ENCODE measurements at regions not wholly inside any gene's neighbourhood (a gene's known extent, or its start where the extent isn't known, plus 50 kb on each side); places are given as distances from the start of the nearest gene placed in this dataset.

DNA sequence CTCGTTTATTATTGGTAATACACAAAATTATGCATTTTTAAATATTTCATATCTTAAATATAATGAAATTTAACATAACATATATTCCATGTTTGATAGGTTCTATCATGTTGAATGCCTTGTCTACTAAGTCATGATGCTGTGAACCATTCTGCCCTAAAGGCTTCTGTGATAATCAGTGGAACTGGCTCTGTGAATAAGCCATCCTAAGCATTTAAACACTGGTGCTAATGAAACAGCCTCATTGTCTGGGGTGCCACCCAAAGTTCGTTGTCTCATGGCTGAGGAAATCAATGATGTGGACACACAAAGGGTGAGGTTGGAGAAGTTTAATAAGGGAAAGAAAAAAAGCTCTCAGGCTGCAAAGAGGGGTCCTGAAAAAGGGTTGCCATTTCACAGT is 264.7 kb upstream of the ZRANB2 start:
- Histone ChIP-seq H3K27ac (no peak overlapping the region), H3K9me3 (ENCODE audit: severe bottlenecking) (peaks cover 2% of the 10 kb centered on the region), H3K4me3 (ENCODE audit: low read depth, low read length) (no peak overlapping the region), H3K27me3 (ENCODE audit: insufficient read depth, low read depth, severe bottlenecking) (no peaks in the 10 kb centered on the region), H3K36me3 (no peaks in the 10 kb centered on the region)
- TF ChIP-seq, protein P1, sequence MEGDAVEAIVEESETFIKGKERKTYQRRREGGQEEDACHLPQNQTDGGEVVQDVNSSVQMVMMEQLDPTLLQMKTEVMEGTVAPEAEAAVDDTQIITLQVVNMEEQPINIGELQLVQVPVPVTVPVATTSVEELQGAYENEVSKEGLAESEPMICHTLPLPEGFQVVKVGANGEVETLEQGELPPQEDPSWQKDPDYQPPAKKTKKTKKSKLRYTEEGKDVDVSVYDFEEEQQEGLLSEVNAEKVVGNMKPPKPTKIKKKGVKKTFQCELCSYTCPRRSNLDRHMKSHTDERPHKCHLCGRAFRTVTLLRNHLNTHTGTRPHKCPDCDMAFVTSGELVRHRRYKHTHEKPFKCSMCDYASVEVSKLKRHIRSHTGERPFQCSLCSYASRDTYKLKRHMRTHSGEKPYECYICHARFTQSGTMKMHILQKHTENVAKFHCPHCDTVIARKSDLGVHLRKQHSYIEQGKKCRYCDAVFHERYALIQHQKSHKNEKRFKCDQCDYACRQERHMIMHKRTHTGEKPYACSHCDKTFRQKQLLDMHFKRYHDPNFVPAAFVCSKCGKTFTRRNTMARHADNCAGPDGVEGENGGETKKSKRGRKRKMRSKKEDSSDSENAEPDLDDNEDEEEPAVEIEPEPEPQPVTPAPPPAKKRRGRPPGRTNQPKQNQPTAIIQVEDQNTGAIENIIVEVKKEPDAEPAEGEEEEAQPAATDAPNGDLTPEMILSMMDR (IDR thresholded peaks at IDR 0.05; ENCODE audit: low read depth, low read length) = no peak
- no peak for DNase-seq

DNA sequence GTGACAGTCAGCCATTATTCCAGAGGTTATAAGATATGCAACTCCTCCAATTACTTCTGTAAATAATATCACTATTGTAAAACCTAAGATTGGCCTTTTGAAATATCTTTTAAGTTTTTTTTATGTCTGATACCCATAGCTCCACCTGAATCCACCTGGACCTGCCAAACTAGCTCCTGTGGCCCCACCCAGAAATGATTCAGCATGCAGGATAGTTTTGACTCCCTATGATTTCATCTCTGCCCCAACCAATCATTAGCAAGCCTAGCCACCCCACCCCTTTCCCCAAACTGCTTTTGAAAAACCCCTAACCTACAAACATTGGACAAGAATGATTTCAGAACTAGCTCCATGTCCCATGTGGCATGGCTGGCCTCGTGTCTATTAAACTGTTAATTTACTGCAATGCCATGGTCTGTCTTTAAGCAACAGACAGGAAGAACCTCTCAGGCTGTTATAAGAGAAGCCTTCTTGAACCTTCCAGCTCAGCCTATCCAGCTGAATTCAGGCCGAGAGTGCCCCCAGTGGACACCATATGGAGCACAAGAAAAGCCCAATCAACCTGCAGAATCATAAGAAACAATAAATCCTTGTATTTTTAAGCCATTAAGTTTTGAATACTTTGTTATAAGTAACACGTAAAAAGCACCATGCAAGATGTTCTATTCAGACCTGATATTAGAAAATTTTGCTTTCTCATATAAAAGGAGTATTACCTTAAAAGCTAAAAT is 263.0 kb upstream of the ZRANB2 start:
- Histone ChIP-seq H3K36me3 (no peaks in the 10 kb centered on the region), H3K9me3 (ENCODE audit: severe bottlenecking) (peaks cover 19% of the 10 kb centered on the region), H3K27me3 (ENCODE audit: insufficient read depth, low read depth, severe bottlenecking) (no peaks in the 10 kb centered on the region), H3K27ac (no peak overlapping the region), H3K4me3 (ENCODE audit: low read depth, low read length) (no peak overlapping the region)
- TF ChIP-seq, protein P1 (IDR thresholded peaks at IDR 0.05; ENCODE audit: low read depth, low read length) = peak; percentile 32; the same call in 1 of the 2 replicates
- DNase-seq = peak; percentile 12

DNA sequence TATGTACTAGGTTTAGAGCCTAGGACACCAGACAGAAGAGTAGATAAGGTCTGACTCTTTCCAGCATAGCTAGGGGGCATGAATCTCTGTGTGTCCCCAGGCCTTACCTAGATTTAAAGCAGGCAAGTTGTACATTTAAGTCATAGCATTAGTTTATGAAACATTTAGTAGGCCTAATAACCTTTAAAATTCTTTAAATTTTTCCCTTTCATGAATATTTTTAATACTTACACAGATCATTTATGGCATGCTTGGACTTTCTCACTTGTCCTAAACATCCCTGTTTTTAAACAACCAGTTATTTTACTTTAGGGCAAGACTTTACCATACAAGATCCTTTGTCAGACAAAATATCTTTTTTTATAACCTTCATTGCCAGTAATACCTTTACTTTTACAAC is 258.4 kb upstream of the ZRANB2 start:
- no peak for DNase-seq
- no peaks in the 10 kb centered on the region for H3K27me3 ChIP-seq (ENCODE audit: insufficient read depth, low read depth, severe bottlenecking)

DNA sequence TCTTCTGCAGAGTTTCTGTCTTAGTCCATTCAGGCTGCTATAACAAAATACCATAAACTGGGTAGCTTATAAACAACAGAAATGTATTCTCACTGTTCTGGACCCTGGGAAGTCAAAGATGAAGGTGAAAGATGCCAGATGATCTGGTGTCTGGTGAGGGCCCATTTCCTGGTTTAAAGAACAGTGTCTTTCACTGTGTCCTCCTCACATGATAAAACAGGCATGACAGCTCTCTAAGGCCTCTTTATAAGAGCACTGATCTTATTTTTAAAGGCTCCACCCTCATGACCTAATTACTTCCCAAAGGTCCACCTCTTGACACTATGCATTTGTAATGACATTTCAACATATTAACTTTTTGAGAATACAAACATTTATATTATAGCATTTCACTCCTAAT is 250.2 kb upstream of the ZRANB2 start:
- Histone ChIP-seq H3K27me3 (ENCODE audit: insufficient read depth, low read depth, severe bottlenecking) (no peaks in the 10 kb centered on the region), H3K4me3 (ENCODE audit: low read depth, low read length) (no peak overlapping the region), H3K27ac (no peak overlapping the region), H3K36me3 (no peaks in the 10 kb centered on the region), H3K9me3 (ENCODE audit: severe bottlenecking) (peaks cover 4% of the 10 kb centered on the region)
- TF ChIP-seq, protein P1 (IDR thresholded peaks at IDR 0.05; ENCODE audit: low read depth, low read length) = no peak
- DNase-seq = no peak

More for the DNA sequence above, 258.4 kb upstream of the ZRANB2 start:
- no peak overlapping the region for H3K27ac ChIP-seq
- TF ChIP-seq, protein P1 (IDR thresholded peaks at IDR 0.05; ENCODE audit: low read depth, low read length) = no peak
- H3K9me3 ChIP-seq (ENCODE audit: severe bottlenecking) = peaks cover 25% of the 10 kb centered on the region
- no peaks in the 10 kb centered on the region for H3K36me3 ChIP-seq
- no peak overlapping the region for H3K4me3 ChIP-seq (ENCODE audit: low read depth, low read length)

DNA sequence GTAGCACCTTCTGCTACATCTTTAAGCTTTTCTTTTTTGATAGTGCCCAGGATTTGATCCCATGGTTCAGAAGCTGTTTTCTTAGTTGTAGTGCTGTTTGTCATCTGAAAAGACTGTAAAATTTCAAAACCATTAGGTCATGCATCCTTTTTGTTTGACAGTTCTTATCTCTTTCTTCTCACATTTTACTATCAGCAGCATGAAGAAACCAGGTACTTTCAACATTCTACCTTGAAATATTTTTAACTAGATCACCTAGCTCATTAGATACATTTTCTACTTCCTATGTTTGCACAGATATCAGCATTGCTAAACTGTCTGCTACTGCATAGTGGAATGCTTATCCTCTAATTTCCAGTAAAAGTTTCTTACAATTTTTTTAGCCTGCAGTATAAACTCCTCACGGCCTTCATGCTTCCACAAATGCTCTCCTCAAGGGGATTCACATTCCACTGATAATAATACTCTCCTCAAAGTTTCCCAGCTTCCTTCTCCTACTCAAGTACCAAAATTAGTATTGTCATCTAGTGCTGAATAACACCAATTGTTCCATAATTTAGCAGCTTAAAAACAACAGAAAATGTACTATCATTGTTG is 243.9 kb upstream of the ZRANB2 start:
- Histone ChIP-seq H3K36me3 (no peaks in the 10 kb centered on the region), H3K4me3 (ENCODE audit: low read depth, low read length) (no peak overlapping the region), H3K9me3 (ENCODE audit: severe bottlenecking) (peaks cover 16% of the 10 kb centered on the region)

More for the DNA sequence above, 243.9 kb upstream of the ZRANB2 start:
- TF ChIP-seq, protein P1 (IDR thresholded peaks at IDR 0.05; ENCODE audit: low read depth, low read length) = no peak
- no peak for DNase-seq
- Histone ChIP-seq H3K27ac (no peak overlapping the region; the same call in 1 of the 2 replicates), H3K27me3 (ENCODE audit: insufficient read depth, low read depth, severe bottlenecking) (no peaks in the 10 kb centered on the region)

Data from WERI-Rb-1 (cell line).